IMR-90 (cell line): ENCODE measurements at regions not wholly inside any gene's neighbourhood (a gene's known extent, or its start where the extent isn't known, plus 50 kb on each side); places are given as distances from the start of the nearest gene placed in this dataset.

ENCODE experiments used
- ATAC-seq: fragments of 200-7000 bp; cut with Tn5 transposase; 2 replicates; pipeline ENCODE4 v1.9.1; 2020; ENCODE audit warnings: low read depth, mild to moderate bottlenecking, moderate library complexity
- BruUV-seq: library from RNA; stranded (reverse); fragments of 400-500 nt; replicated peaks from 2 replicates; lab custom pipeline; 2021; lab: Mats Ljungman, UMichigan
- CTCF ChIA-PET: fragments of 300-600 bp; formaldehyde crosslinking; extraction: SDS; loops from one replicate; lab custom pipeline; 2021; ENCODE audit warnings: antibody characterized with exemption; lab: Yijun Ruan, JAX
- POLR2A ChIA-PET: fragments of 300-600 bp; sonication (Branson Sonifier 250); formaldehyde crosslinking; loops from one replicate; lab custom pipeline; 2022; ENCODE audit warnings: antibody characterized with exemption; ENCODE audit not compliant: unreplicated experiment; lab: Charles Lee
- DNase-seq: peaks from one replicate; pipeline ENCODE4 v3.0.0; 2013
- H2AFZ ChIP-seq: replicated peaks from 2 replicates; pipeline ENCODE3; 2013; ENCODE audit warnings: low read length, mild to moderate bottlenecking; ENCODE audit not compliant: poor library complexity
- H2AK5ac ChIP-seq: 2 replicates; pipeline ENCODE4 v1.6.1; 2013; ENCODE audit warnings: low read depth, low read length, inconsistent platforms
- H2AK9ac ChIP-seq: replicated peaks from 2 replicates; pipeline ENCODE3; 2013; ENCODE audit warnings: mild to moderate bottlenecking, low read depth, low read length, moderate library complexity; ENCODE audit not compliant: poor library complexity
- H2BK120ac ChIP-seq: 2 replicates; pipeline ENCODE4 v1.6.1; 2013; ENCODE audit warnings: low read depth, low read length, inconsistent platforms
- H2BK15ac ChIP-seq: 3 replicates; pipeline ENCODE4 v1.6.1; 2013; ENCODE audit warnings: low read depth, low read length, inconsistent platforms
- H2BK20ac ChIP-seq: 2 replicates; pipeline ENCODE4 v1.6.1; 2013; ENCODE audit warnings: low read depth, mild to moderate bottlenecking, inconsistent platforms, low read length, moderate library complexity
- H2BK5ac ChIP-seq: 2 replicates; pipeline ENCODE4 v1.6.1; 2013; ENCODE audit warnings: mild to moderate bottlenecking, low read depth, low read length, inconsistent platforms; ENCODE audit not compliant: poor library complexity, severe bottlenecking
- H3K14ac ChIP-seq: replicated peaks from 2 replicates; pipeline ENCODE4 v1.6.1; 2013; ENCODE audit warnings: low read depth, low read length, inconsistent platforms
- H3K18ac ChIP-seq: 2 replicates; pipeline ENCODE4 v1.6.1; 2013; ENCODE audit warnings: low read depth, low read length, control low read depth
- H3K23ac ChIP-seq: 2 replicates; pipeline ENCODE4 v1.6.1; 2013; ENCODE audit warnings: low read depth, low read length, inconsistent platforms
- H3K27ac ChIP-seq: 2 replicates; pipeline ENCODE4 v1.5.1; 2013; ENCODE audit warnings: mild to moderate bottlenecking, control low read depth, low read length; ENCODE audit not compliant: insufficient read depth
- H3K27me3 ChIP-seq: 2 replicates; pipeline ENCODE4 v1.6.1; 2013; ENCODE audit warnings: low read length; ENCODE audit not compliant: control insufficient read depth, insufficient read depth
- H3K36me3 ChIP-seq: 2 replicates; pipeline ENCODE4 v1.6.1; 2013; ENCODE audit warnings: low read length, mixed read lengths; ENCODE audit not compliant: control insufficient read depth, insufficient read depth
- H3K4ac ChIP-seq: 2 replicates; pipeline ENCODE4 v1.6.1; 2013; ENCODE audit warnings: low read depth, low read length, inconsistent platforms
- H3K4me1 ChIP-seq: 2 replicates; pipeline ENCODE4 v1.6.1; 2013; ENCODE audit warnings: low read length, mixed read lengths; ENCODE audit not compliant: control insufficient read depth, insufficient read depth
- H3K4me2 ChIP-seq: 2 replicates; pipeline ENCODE4 v1.6.1; 2013; ENCODE audit warnings: low read depth, mild to moderate bottlenecking, control low read depth, low read length, moderate library complexity
- H3K4me3 ChIP-seq: 2 replicates; pipeline ENCODE4 v1.5.1; 2013; ENCODE audit warnings: low read depth, mild to moderate bottlenecking, control low read depth, low read length, moderate library complexity; ENCODE audit not compliant: insufficient read depth
- H3K56ac ChIP-seq: 2 replicates; pipeline ENCODE4 v1.6.1; 2013; ENCODE audit warnings: low read length, inconsistent platforms; ENCODE audit not compliant: insufficient read depth; ENCODE audit errors: extremely low read depth
- H3K79me1 ChIP-seq, 2 experiments: 2 replicates each; pipeline ENCODE4 v1.6.1; 2013; ENCODE audit warnings: low read length in 2 of 2, inconsistent platforms in 1 of 2, low read depth in 1 of 2
- H3K9ac ChIP-seq: 2 replicates; pipeline ENCODE4 v1.6.1; 2013; ENCODE audit warnings: low read depth, low read length, control low read depth
- H3K9me1 ChIP-seq: 2 replicates; pipeline ENCODE4 v1.6.1; 2013; ENCODE audit warnings: low read length, inconsistent platforms; ENCODE audit not compliant: insufficient read depth
- H3K9me3 ChIP-seq: 2 replicates; pipeline ENCODE4 v1.6.1; 2013; ENCODE audit warnings: low read length; ENCODE audit not compliant: control insufficient read depth, insufficient read depth
- H4K20me1 ChIP-seq: 2 replicates; pipeline ENCODE4 v1.6.1; 2013; ENCODE audit warnings: low read length, inconsistent platforms; ENCODE audit not compliant: insufficient read depth
- H4K5ac ChIP-seq: 2 replicates; pipeline ENCODE4 v1.6.1; 2013; ENCODE audit warnings: mild to moderate bottlenecking, low read depth, low read length, control low read depth
- H4K8ac ChIP-seq, 2 experiments: 2 replicates each; pipeline ENCODE4 v1.6.1; 2013; ENCODE audit warnings: low read depth in 2 of 2, low read length in 2 of 2, control low read depth in 1 of 2, inconsistent platforms in 1 of 2
- H4K91ac ChIP-seq: 2 replicates; pipeline ENCODE4 v1.6.1; 2013; ENCODE audit warnings: low read depth, low read length, inconsistent platforms; ENCODE audit not compliant: insufficient read depth
- BHLHE40 ChIP-seq: fragments of 150-350 bp; IDR thresholded peaks from 2 replicates; pipeline ENCODE4 v1.6.1; 2016; ENCODE audit warnings: mild to moderate bottlenecking, low read depth, low read length
- CEBPB ChIP-seq: IDR thresholded peaks from 2 replicates; pipeline ENCODE4 v1.6.1; 2012; ENCODE audit warnings: low read depth, low read length, improper control_type of control experiment
- CHD1 ChIP-seq: IDR thresholded peaks from 2 replicates; pipeline ENCODE4 v1.6.1; 2012; ENCODE audit warnings: low read depth, low read length, improper control_type of control experiment
- CTCF ChIP-seq: conservative IDR thresholded peaks from 2 replicates; pipeline ENCODE4 v1.5.1; 2012; ENCODE audit warnings: mild to moderate bottlenecking, low read depth, low read length, improper control_type of control experiment
- ELK1 ChIP-seq: fragments of 150-350 bp; IDR thresholded peaks from 2 replicates; pipeline ENCODE4 v1.6.1; 2016; ENCODE audit warnings: low read depth, mild to moderate bottlenecking, low read length, moderate library complexity, borderline replicate concordance
- FOS ChIP-seq: fragments of 150-350 bp; IDR thresholded peaks from 2 replicates; pipeline ENCODE4 v1.6.1; 2016; ENCODE audit warnings: low read depth, low read length
- MAFK ChIP-seq: IDR thresholded peaks from 2 replicates; pipeline ENCODE4 v1.6.1; 2012; ENCODE audit warnings: low read depth, low read length, improper control_type of control experiment
- MAZ ChIP-seq: IDR thresholded peaks from 2 replicates; pipeline ENCODE4 v1.6.1; 2012; ENCODE audit warnings: low read depth, mild to moderate bottlenecking, low read length, improper control_type of control experiment, moderate library complexity, borderline replicate concordance
- MXI1 ChIP-seq: IDR thresholded peaks from 2 replicates; pipeline ENCODE4 v1.6.1; 2012; ENCODE audit warnings: low read depth, mild to moderate bottlenecking, low read length, moderate library complexity, borderline replicate concordance
- NFE2L2 ChIP-seq: fragments of 150-350 bp; IDR thresholded peaks from 2 replicates; pipeline ENCODE4 v1.6.1; 2016; ENCODE audit warnings: low read depth, mild to moderate bottlenecking, low read length
- POLR2A ChIP-seq: IDR thresholded peaks from 2 replicates; pipeline ENCODE4 v1.6.1; 2012; ENCODE audit warnings: mild to moderate bottlenecking, low read depth, low read length
- RAD21 ChIP-seq: IDR thresholded peaks from 2 replicates; pipeline ENCODE4 v1.6.1; 2012; ENCODE audit warnings: low read length, improper control_type of control experiment
- RCOR1 ChIP-seq: IDR thresholded peaks from 2 replicates; pipeline ENCODE4 v1.6.1; 2012; ENCODE audit warnings: mild to moderate bottlenecking, low read length, improper control_type of control experiment; ENCODE audit not compliant: insufficient replicate concordance
- RFX5 ChIP-seq: IDR thresholded peaks from 2 replicates; pipeline ENCODE4 v1.8.0; 2012; ENCODE audit warnings: low read depth, mild to moderate bottlenecking, low read length, moderate library complexity
- SMC3 ChIP-seq: fragments of 150-350 bp; IDR thresholded peaks from 2 replicates; pipeline ENCODE4 v1.6.1; 2016; ENCODE audit warnings: low read depth, mild to moderate bottlenecking, antibody characterized with exemption, low read length, moderate library complexity
- USF2 ChIP-seq: fragments of 150-350 bp; IDR thresholded peaks from 2 replicates; pipeline ENCODE4 v1.6.1; 2017; ENCODE audit warnings: mild to moderate bottlenecking, antibody characterized with exemption, low read length, low read depth
- WGBS, 2 experiments: methylation state at CpG; one replicate each; pipeline versions ENCODE4 v1.1.5 to v1.1.7; 2013; ENCODE audit warnings: missing lambda C conversion rate in 2 of 2; ENCODE audit not compliant: insufficient read length in 1 of 2; ENCODE audit errors: extremely low coverage in 2 of 2; 5-methylcytosine and 5-hydroxymethylcytosine counted together
- dilution Hi-C: fragments of 300-500 bp; cut with HindIII; formaldehyde crosslinking; loops from one replicate; pipeline ENCODE4 v1.14.3; 2018; ENCODE audit warnings: low sequenced_read_pairs; ENCODE audit not compliant: unreplicated experiment
- in situ Hi-C: fragments of 300-500 bp; cut with MboI; formaldehyde crosslinking; loops from 3 replicates; pipeline ENCODE4 v1.14.3; 2019; ENCODE audit warnings: low sequenced_read_pairs, inconsistent platforms, mixed read lengths
- intact Hi-C: fragments of 100-400 bp; cut with micrococcal nuclease; formaldehyde crosslinking; loops from 2 replicates; pipeline ENCODE4 v1.10.0; 2022

GRCh38 chr14:37844614-37845013 lies 249.2 kb downstream of the TTC6 start:
- dilution Hi-C loops (no loop called here), intact Hi-C loops (no loop called here), in situ Hi-C loops (no loop called here)
- no peak overlapping the region for H3K18ac ChIP-seq
- no peak overlapping the region for H2BK120ac ChIP-seq
- no peak overlapping the region for H3K27ac ChIP-seq
- H3K4me3 ChIP-seq, result no peak overlapping the region
- H4K8ac ChIP-seq, result no peak overlapping the region
- H2AFZ ChIP-seq, result no peak overlapping the region
- H2AK9ac ChIP-seq, result no peak overlapping the region
- ATAC-seq (no peak), DNase-seq (no peak)
- H4K5ac ChIP-seq, result no peak overlapping the region
- no peak overlapping the region for H2AK5ac ChIP-seq
- no peak overlapping the region for H3K9ac ChIP-seq
- H3K4me1 ChIP-seq, result no peaks in the 10 kb centered on the region
- no peak overlapping the region for H3K23ac ChIP-seq
- no peak overlapping the region for H3K4me2 ChIP-seq
- H3K56ac ChIP-seq, result no peak overlapping the region
- no peak overlapping the region for H2BK5ac ChIP-seq
- no peaks in the 10 kb centered on the region for H3K9me3 ChIP-seq
- WGBS, 2 experiments, result no CpG with 5 or more reads among the region's 2 CpGs
- H3K9me1 ChIP-seq, result no peaks in the 10 kb centered on the region
- H2BK15ac ChIP-seq, result no peak overlapping the region
- H3K4ac ChIP-seq, result no peak overlapping the region
- no peaks in the 10 kb centered on the region; the same call in 1 of the 2 replicates for H3K27me3 ChIP-seq
- H3K79me1 ChIP-seq, result no peaks in the 10 kb centered on the region
- H4K91ac ChIP-seq, result no peak overlapping the region
- TF ChIP-seq RFX5 (no peak), POLR2A (no peak), CHD1 (no peak), ELK1 (no peak), RCOR1 (no peak), FOS (no peak), CTCF (no peak), SMC3 (no peak), MAZ (no peak), NFE2L2 (no peak), CEBPB (no peak), BHLHE40 (no peak), MAFK (no peak), MXI1 (no peak), USF2 (no peak), RAD21 (no peak)
- BruUV-seq, result no TSS peak
- ChIA-PET POLR2A (no interaction called here), CTCF (interaction anchor here (0.6 kb wide), 1 partner anchor 130 kb away, joined by 3 read pairs; no protein-coding TSS in a partner anchor)
- H3K36me3 ChIP-seq, result no peaks in the 10 kb centered on the region
- H3K14ac ChIP-seq, result no peak overlapping the region
- no peaks in the 10 kb centered on the region for H4K20me1 ChIP-seq
- no peak overlapping the region for H2BK20ac ChIP-seq
